Stimulated activated memory B cell treated with anti-CD40 and anti-IgM and Interleukin-4, amounts not matched to agents 10 μg/mL and 1 μg/mL and 100 μg/mL, for 72 hours (primary cell): ENCODE measurements at regions not wholly inside any gene's neighbourhood (a gene's known extent, or its start where the extent isn't known, plus 50 kb on each side); places are given as distances from the start of the nearest gene placed in this dataset.
A peak's percentile ranks its signal among the peaks of the same experiment; 100 is the strongest.

Source experiments
- ATAC-seq: fragments of 150-1000 bp; cut with Tn5 transposase; 2 replicates; pipeline ENCODE4 v1.10.0; 2021
- H3K27ac Mint-ChIP-seq: one replicate; pipeline ENCODE4 v1.8.0; 2022; ENCODE audit warnings: mild to moderate bottlenecking, mixed read lengths
- H3K27me3 Mint-ChIP-seq: one replicate; pipeline ENCODE4 v1.8.0; 2022; ENCODE audit warnings: mixed read lengths
- H3K36me3 Mint-ChIP-seq: one replicate; pipeline ENCODE4 v1.8.0; 2022; ENCODE audit warnings: mixed read lengths
- H3K4me1 Mint-ChIP-seq: one replicate; pipeline ENCODE4 v1.8.0; 2022; ENCODE audit warnings: mixed read lengths
- H3K4me3 Mint-ChIP-seq: one replicate; pipeline ENCODE4 v1.8.0; 2022; ENCODE audit warnings: mild to moderate bottlenecking, moderate library complexity, mixed read lengths
- H3K9me3 Mint-ChIP-seq: one replicate; pipeline ENCODE4 v1.8.0; 2022; ENCODE audit warnings: mixed read lengths

GRCh38 chr5:40006260-40006659 lies 581.5 kb upstream of the DAB2 start:
- Mint-ChIP-seq H3K27ac (no peak overlapping the region), H3K4me3 (no peak overlapping the region), H3K27me3 (peaks cover 41% of the 10 kb centered on the region), H3K9me3 (peaks cover 10% of the 10 kb centered on the region), H3K4me1 (no peaks in the 10 kb centered on the region), H3K36me3 (peaks cover 10% of the 10 kb centered on the region)
- ATAC-seq, result no peak

- ATAC-seq, result no peak
- H3K27ac Mint-ChIP-seq, result no peak overlapping the region
- H3K36me3 Mint-ChIP-seq, result no peaks in the 10 kb centered on the region
- H3K4me1 Mint-ChIP-seq, result no peaks in the 10 kb centered on the region
- no peaks in the 10 kb centered on the region for H3K9me3 Mint-ChIP-seq
- no peak overlapping the region for H3K4me3 Mint-ChIP-seq
- H3K27me3 Mint-ChIP-seq, result peaks cover 14% of the 10 kb centered on the region
Measured at GRCh38 chr5:40001796-40002195, 577.0 kb upstream of the DAB2 start.

GRCh38 chr5:39998518-39998917 lies 573.7 kb upstream of the DAB2 start:
- Mint-ChIP-seq H3K27me3 (no peaks in the 10 kb centered on the region), H3K4me1 (no peaks in the 10 kb centered on the region), H3K9me3 (no peaks in the 10 kb centered on the region), H3K36me3 (no peaks in the 10 kb centered on the region), H3K27ac (no peak overlapping the region), H3K4me3 (no peak overlapping the region)
- no peak for ATAC-seq

- H3K4me1 Mint-ChIP-seq, result no peaks in the 10 kb centered on the region
- H3K27ac Mint-ChIP-seq, result no peak overlapping the region
Measured at GRCh38 chr5:39995990-39996389, 571.2 kb upstream of the DAB2 start.

GRCh38 chr5:39992617-39993202 lies 567.9 kb upstream of the DAB2 start:
- Mint-ChIP-seq H3K4me3 (no peak overlapping the region), H3K27me3 (peaks cover 9% of the 10 kb centered on the region), H3K9me3 (no peaks in the 10 kb centered on the region), H3K4me1 (no peaks in the 10 kb centered on the region), H3K36me3 (no peaks in the 10 kb centered on the region), H3K27ac (no peak overlapping the region)
- ATAC-seq, result no peak

More at GRCh38 chr5:39995990-39996389, 571.2 kb upstream of the DAB2 start:
- no peaks in the 10 kb centered on the region for H3K9me3 Mint-ChIP-seq
- no peaks in the 10 kb centered on the region for H3K36me3 Mint-ChIP-seq
- no peak overlapping the region for H3K4me3 Mint-ChIP-seq
- peaks cover 9% of the 10 kb centered on the region for H3K27me3 Mint-ChIP-seq
- ATAC-seq, result no peak

GRCh38 chr5:39986614-39987013 lies 561.8 kb upstream of the DAB2 start:
- no peak for ATAC-seq
- Mint-ChIP-seq H3K27ac (no peak overlapping the region), H3K4me1 (peaks cover 7% of the 10 kb centered on the region), H3K4me3 (no peak overlapping the region), H3K27me3 (peaks cover 6% of the 10 kb centered on the region), H3K9me3 (no peaks in the 10 kb centered on the region), H3K36me3 (no peaks in the 10 kb centered on the region)

GRCh38 chr5:39980056-39980455 lies 555.3 kb upstream of the DAB2 start:
- H3K4me1 Mint-ChIP-seq, result no peaks in the 10 kb centered on the region
- H3K4me3 Mint-ChIP-seq, result no peak overlapping the region
- no peak overlapping the region for H3K27ac Mint-ChIP-seq
- no peak for ATAC-seq
- no peaks in the 10 kb centered on the region for H3K9me3 Mint-ChIP-seq
- no peaks in the 10 kb centered on the region for H3K27me3 Mint-ChIP-seq
- no peaks in the 10 kb centered on the region for H3K36me3 Mint-ChIP-seq

GRCh38 chr5:39977066-39977655 lies 552.4 kb upstream of the DAB2 start:
- H3K4me3 Mint-ChIP-seq, result no peak overlapping the region
- H3K27me3 Mint-ChIP-seq, result no peaks in the 10 kb centered on the region
- H3K9me3 Mint-ChIP-seq, result no peaks in the 10 kb centered on the region
- no peak for ATAC-seq
- H3K4me1 Mint-ChIP-seq, result no peaks in the 10 kb centered on the region
- no peak overlapping the region for H3K27ac Mint-ChIP-seq
- no peaks in the 10 kb centered on the region for H3K36me3 Mint-ChIP-seq

- ATAC-seq, result no peak
Measured at GRCh38 chr5:39970117-39970798, 545.5 kb upstream of the DAB2 start.

GRCh38 chr5:39968381-39968780 lies 543.6 kb upstream of the DAB2 start:
- Mint-ChIP-seq H3K27me3 (no peaks in the 10 kb centered on the region), H3K4me3 (no peak overlapping the region), H3K36me3 (no peaks in the 10 kb centered on the region), H3K9me3 (no peaks in the 10 kb centered on the region), H3K4me1 (no peaks in the 10 kb centered on the region), H3K27ac (no peak overlapping the region)
- ATAC-seq, result no peak

More at GRCh38 chr5:39970117-39970798, 545.5 kb upstream of the DAB2 start:
- no peak overlapping the region for H3K4me3 Mint-ChIP-seq
- no peaks in the 10 kb centered on the region for H3K4me1 Mint-ChIP-seq
- no peaks in the 10 kb centered on the region for H3K36me3 Mint-ChIP-seq
- H3K27ac Mint-ChIP-seq, result no peak overlapping the region
- H3K27me3 Mint-ChIP-seq, result no peaks in the 10 kb centered on the region
- H3K9me3 Mint-ChIP-seq, result no peaks in the 10 kb centered on the region

- H3K27ac Mint-ChIP-seq, result no peak overlapping the region
- no peaks in the 10 kb centered on the region for H3K4me1 Mint-ChIP-seq
- H3K36me3 Mint-ChIP-seq, result no peaks in the 10 kb centered on the region
- H3K9me3 Mint-ChIP-seq, result no peaks in the 10 kb centered on the region
- H3K4me3 Mint-ChIP-seq, result no peak overlapping the region
- no peak for ATAC-seq
- no peaks in the 10 kb centered on the region for H3K27me3 Mint-ChIP-seq
Measured at GRCh38 chr5:39955156-39955555, 530.4 kb upstream of the DAB2 start.

GRCh38 chr5:39951070-39951469 lies 526.3 kb upstream of the DAB2 start:
- Mint-ChIP-seq H3K4me3 (no peak overlapping the region), H3K36me3 (no peaks in the 10 kb centered on the region), H3K4me1 (peaks cover 6% of the 10 kb centered on the region), H3K27ac (no peak overlapping the region), H3K9me3 (no peaks in the 10 kb centered on the region), H3K27me3 (no peaks in the 10 kb centered on the region)
- ATAC-seq, result no peak

- peaks cover 6% of the 10 kb centered on the region for H3K4me1 Mint-ChIP-seq
- no peaks in the 10 kb centered on the region for H3K27me3 Mint-ChIP-seq
- ATAC-seq, result peak; percentile 75
- H3K9me3 Mint-ChIP-seq, result no peaks in the 10 kb centered on the region
- no peaks in the 10 kb centered on the region for H3K36me3 Mint-ChIP-seq
- H3K4me3 Mint-ChIP-seq, result no peak overlapping the region
- H3K27ac Mint-ChIP-seq, result no peak overlapping the region
Measured at GRCh38 chr5:39948867-39949468, 524.2 kb upstream of the DAB2 start.

- no peak overlapping the region for H3K4me3 Mint-ChIP-seq
- no peaks in the 10 kb centered on the region for H3K9me3 Mint-ChIP-seq
- peaks cover 6% of the 10 kb centered on the region for H3K4me1 Mint-ChIP-seq
- no peak overlapping the region for H3K27ac Mint-ChIP-seq
- no peak for ATAC-seq
- H3K27me3 Mint-ChIP-seq, result no peaks in the 10 kb centered on the region
- H3K36me3 Mint-ChIP-seq, result no peaks in the 10 kb centered on the region
Measured at GRCh38 chr5:39948341-39948740, 523.6 kb upstream of the DAB2 start.

GRCh38 chr5:39947657-39948056 lies 522.9 kb upstream of the DAB2 start:
- Mint-ChIP-seq H3K27ac (no peak overlapping the region), H3K4me3 (no peak overlapping the region), H3K27me3 (no peaks in the 10 kb centered on the region), H3K36me3 (no peaks in the 10 kb centered on the region), H3K9me3 (no peaks in the 10 kb centered on the region), H3K4me1 (peaks cover 6% of the 10 kb centered on the region)
- no peak for ATAC-seq
